ENCODE measurements at regions not wholly inside any gene's neighbourhood (a gene's known extent, or its start where the extent isn't known, plus 50 kb on each side); places are given as distances from the start of the nearest gene placed in this dataset.

- no peak for DNase-seq
These were observed 152.5 kb downstream of the DMRT2 start for GRCh38 chr9:1202512-1203280.

- DNase-seq: no peak
These were observed 157.5 kb downstream of the DMRT2 start for GRCh38 chr9:1207686-1208085.

GRCh38 chr9:1208157-1208556 is 158.0 kb downstream of the DMRT2 start:
- DNase-seq: no peak

- no peak for DNase-seq
These were observed 160.8 kb downstream of the DMRT2 start for GRCh38 chr9:1210954-1211353.

- DNase-seq: no peak
These were observed 166.4 kb downstream of the DMRT2 start for GRCh38 chr9:1216532-1216931.

GRCh38 chr9:1217076-1217475 is 166.9 kb downstream of the DMRT2 start:
- no peak for DNase-seq

GRCh38 chr9:1219284-1219683 is 169.1 kb downstream of the DMRT2 start:
- DNase-seq: no peak

- DNase-seq: no peak
These were observed 171.1 kb downstream of the DMRT2 start for GRCh38 chr9:1221298-1221697.

- no peak for DNase-seq
These were observed 172.4 kb downstream of the DMRT2 start for GRCh38 chr9:1222511-1222910.

GRCh38 chr9:1231998-1232919 is 182.1 kb downstream of the DMRT2 start:
- no peak for DNase-seq

GRCh38 chr9:1233568-1233967 is 183.4 kb downstream of the DMRT2 start:
- DNase-seq: no peak

GRCh38 chr9:1235650-1236049 is 185.5 kb downstream of the DMRT2 start:
- DNase-seq: no peak

GRCh38 chr9:1236061-1236460 is 185.9 kb downstream of the DMRT2 start:
- no peak for DNase-seq

GRCh38 chr9:1238407-1238806 is 188.2 kb downstream of the DMRT2 start:
- DNase-seq: no peak

GRCh38 chr9:1248743-1249142 is 198.6 kb downstream of the DMRT2 start:
- no peak for DNase-seq

- DNase-seq: no peak
These were observed 203.2 kb downstream of the DMRT2 start for GRCh38 chr9:1253064-1253979.

- DNase-seq: no peak
These were observed 203.9 kb downstream of the DMRT2 start for GRCh38 chr9:1254071-1254470.

- no peak for DNase-seq
These were observed 206.0 kb downstream of the DMRT2 start for GRCh38 chr9:1256178-1256577.

GRCh38 chr9:1261266-1261665 is 211.1 kb downstream of the DMRT2 start:
- DNase-seq: no peak

- no peak for DNase-seq
These were observed 212.0 kb downstream of the DMRT2 start for GRCh38 chr9:1261879-1262766.

- no peak for DNase-seq
These were observed 217.0 kb downstream of the DMRT2 start for GRCh38 chr9:1267141-1267570.

- DNase-seq: no peak
These were observed 217.4 kb downstream of the DMRT2 start for GRCh38 chr9:1267581-1267980.
